Smooth muscle cell (in vitro differentiated cells): ENCODE measurements at regions not wholly inside any gene's neighbourhood (a gene's known extent, or its start where the extent isn't known, plus 50 kb on each side); places are given as distances from the start of the nearest gene placed in this dataset.

Experiments used
- DNase-seq: peaks from one replicate; lab custom pipeline; 2025; ENCODE audit not compliant: unreplicated experiment; lab: John Stamatoyannopoulos, UW
- H2AFZ ChIP-seq: fragments of 200-600 bp; sonication (generic); 2 replicates; pipeline ENCODE4 v1.6.0; 2016; ENCODE audit warnings: antibody characterized with exemption, low read depth, mild to moderate bottlenecking
- H3F3A ChIP-seq: fragments of 200-600 bp; sonication (generic); 2 replicates; pipeline ENCODE4 v1.6.0; 2017; ENCODE audit warnings: antibody characterized with exemption, low read depth
- H3K27ac ChIP-seq: fragments of 200-600 bp; sonication (generic); 2 replicates; pipeline ENCODE4 v1.5.1; 2016; ENCODE audit warnings: low read depth, mild to moderate bottlenecking
- H3K27me3 ChIP-seq: fragments of 200-600 bp; sonication (generic); 2 replicates; pipeline ENCODE4 v1.6.1; 2016; ENCODE audit warnings: low read depth, mild to moderate bottlenecking
- H3K36me3 ChIP-seq: fragments of 200-600 bp; sonication (generic); 2 replicates; pipeline ENCODE4 v1.5.1; 2016; ENCODE audit warnings: low read depth
- H3K4me1 ChIP-seq: fragments of 200-600 bp; sonication (generic); 2 replicates; pipeline ENCODE4 v1.5.1; 2016; ENCODE audit warnings: low read depth
- H3K4me2 ChIP-seq: fragments of 200-600 bp; sonication (generic); 2 replicates; pipeline ENCODE4 v1.6.0; 2016; ENCODE audit warnings: mild to moderate bottlenecking
- H3K4me3 ChIP-seq: fragments of 200-600 bp; sonication (generic); 2 replicates; pipeline ENCODE4 v1.5.1; 2016; ENCODE audit warnings: mild to moderate bottlenecking
- H3K79me2 ChIP-seq: fragments of 200-600 bp; sonication (generic); 2 replicates; pipeline ENCODE4 v1.6.0; 2016; ENCODE audit warnings: low read depth, mild to moderate bottlenecking
- H3K9ac ChIP-seq: fragments of 200-600 bp; sonication (generic); 2 replicates; pipeline ENCODE4 v1.6.0; 2016; ENCODE audit warnings: low read depth
- H3K9me3 ChIP-seq: fragments of 200-600 bp; sonication (generic); replicated peaks from 2 replicates; pipeline ENCODE4 v1.5.1; 2016; ENCODE audit warnings: low read depth
- H4K20me1 ChIP-seq: fragments of 200-600 bp; sonication (generic); 2 replicates; pipeline ENCODE4 v1.6.0; 2016; ENCODE audit warnings: low read depth
- WGBS: methylation state at CpG from one replicate; pipeline ENCODE4 v1.1.7; 2016; ENCODE audit warnings: low lambda C conversion rate; 5-methylcytosine and 5-hydroxymethylcytosine counted together
- TF ChIP-seq, protein P1 (sequence below): fragments of 200-600 bp; sonication (generic); IDR thresholded peaks from 2 replicates; pipeline ENCODE4 v1.5.1; 2017; ENCODE audit warnings: borderline replicate concordance, mild to moderate bottlenecking, antibody characterized with exemption; ENCODE audit not compliant: insufficient read depth, poor library complexity, severe bottlenecking

- no peaks in the 10 kb centered on the region for H3F3A ChIP-seq
- no peak overlapping the region for H3K9ac ChIP-seq
- no peak overlapping the region for H2AFZ ChIP-seq
- no peak overlapping the region for H3K4me2 ChIP-seq
- no peaks in the 10 kb centered on the region for H3K4me1 ChIP-seq
- TF ChIP-seq, protein P1, sequence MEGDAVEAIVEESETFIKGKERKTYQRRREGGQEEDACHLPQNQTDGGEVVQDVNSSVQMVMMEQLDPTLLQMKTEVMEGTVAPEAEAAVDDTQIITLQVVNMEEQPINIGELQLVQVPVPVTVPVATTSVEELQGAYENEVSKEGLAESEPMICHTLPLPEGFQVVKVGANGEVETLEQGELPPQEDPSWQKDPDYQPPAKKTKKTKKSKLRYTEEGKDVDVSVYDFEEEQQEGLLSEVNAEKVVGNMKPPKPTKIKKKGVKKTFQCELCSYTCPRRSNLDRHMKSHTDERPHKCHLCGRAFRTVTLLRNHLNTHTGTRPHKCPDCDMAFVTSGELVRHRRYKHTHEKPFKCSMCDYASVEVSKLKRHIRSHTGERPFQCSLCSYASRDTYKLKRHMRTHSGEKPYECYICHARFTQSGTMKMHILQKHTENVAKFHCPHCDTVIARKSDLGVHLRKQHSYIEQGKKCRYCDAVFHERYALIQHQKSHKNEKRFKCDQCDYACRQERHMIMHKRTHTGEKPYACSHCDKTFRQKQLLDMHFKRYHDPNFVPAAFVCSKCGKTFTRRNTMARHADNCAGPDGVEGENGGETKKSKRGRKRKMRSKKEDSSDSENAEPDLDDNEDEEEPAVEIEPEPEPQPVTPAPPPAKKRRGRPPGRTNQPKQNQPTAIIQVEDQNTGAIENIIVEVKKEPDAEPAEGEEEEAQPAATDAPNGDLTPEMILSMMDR, result no peak
- no peaks in the 10 kb centered on the region for H3K27me3 ChIP-seq
- no peaks in the 10 kb centered on the region for H3K79me2 ChIP-seq
- H3K4me3 ChIP-seq, result no peak overlapping the region
- no peaks in the 10 kb centered on the region for H4K20me1 ChIP-seq
- WGBS, result 84% methylated on average over 2 of the region's 2 CpGs
- no peaks in the 10 kb centered on the region for H3K36me3 ChIP-seq
- no peak for DNase-seq
- no peak overlapping the region for H3K27ac ChIP-seq
- no peaks in the 10 kb centered on the region for H3K9me3 ChIP-seq
Observed at GRCh38 chr2:36027616-36028015, 328.0 kb upstream of the CRIM1 start.

- Histone ChIP-seq H3K27ac (no peak overlapping the region), H3F3A (no peaks in the 10 kb centered on the region), H3K79me2 (no peaks in the 10 kb centered on the region), H4K20me1 (no peaks in the 10 kb centered on the region), H3K9ac (no peak overlapping the region), H3K27me3 (no peaks in the 10 kb centered on the region), H3K4me3 (no peak overlapping the region), H3K4me1 (no peaks in the 10 kb centered on the region), H3K9me3 (no peaks in the 10 kb centered on the region), H3K36me3 (no peaks in the 10 kb centered on the region), H3K4me2 (no peak overlapping the region), H2AFZ (no peak overlapping the region)
- no peak for DNase-seq
- 79% methylated on average over 1 of the region's 1 CpG for WGBS
- TF ChIP-seq, protein P1, result no peak
Observed at GRCh38 chr2:36013064-36013463, 342.5 kb upstream of the CRIM1 start.

DNA sequence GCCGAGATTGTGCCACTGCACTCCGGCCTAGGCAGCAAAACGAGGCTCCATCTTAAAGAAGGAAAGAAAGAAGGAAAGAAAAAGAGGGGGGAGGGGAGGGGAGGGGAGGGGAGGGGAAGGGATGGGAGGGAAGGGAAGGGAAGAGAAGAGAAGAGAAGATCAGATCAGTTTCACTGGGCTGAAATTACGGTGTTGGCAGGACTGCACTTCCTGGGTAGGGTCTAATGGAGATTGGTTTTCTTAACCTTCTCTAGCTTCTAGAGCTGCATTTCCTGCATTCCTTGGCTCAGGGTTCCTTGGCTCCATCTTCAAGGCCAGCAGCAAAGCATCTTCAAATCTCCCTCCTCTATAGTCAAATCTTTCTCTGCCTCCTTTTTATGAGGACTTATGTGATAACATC lies 349.1 kb upstream of the CRIM1 start:
- Histone ChIP-seq H3K9me3 (no peaks in the 10 kb centered on the region), H3K4me1 (no peaks in the 10 kb centered on the region), H3F3A (no peaks in the 10 kb centered on the region), H3K4me3 (no peak overlapping the region), H3K27me3 (no peaks in the 10 kb centered on the region), H3K79me2 (no peaks in the 10 kb centered on the region), H3K4me2 (no peak overlapping the region), H2AFZ (no peak overlapping the region), H3K27ac (no peak overlapping the region), H3K36me3 (no peaks in the 10 kb centered on the region), H4K20me1 (no peaks in the 10 kb centered on the region), H3K9ac (no peak overlapping the region)
- 45% methylated on average over 1 of the region's 4 CpGs for WGBS
- no peak for DNase-seq
- TF ChIP-seq, protein P1, result no peak

- WGBS, result 81% methylated on average over 1 of the region's 1 CpG
- no peak overlapping the region for H2AFZ ChIP-seq
- H3K4me2 ChIP-seq, result no peak overlapping the region
- H3K9ac ChIP-seq, result no peak overlapping the region
- no peak for DNase-seq
- no peak overlapping the region for H3K4me3 ChIP-seq
- no peaks in the 10 kb centered on the region for H3K79me2 ChIP-seq
- no peaks in the 10 kb centered on the region for H3F3A ChIP-seq
- TF ChIP-seq, protein P1, result no peak
- no peaks in the 10 kb centered on the region for H3K36me3 ChIP-seq
- H3K27ac ChIP-seq, result no peak overlapping the region
- no peaks in the 10 kb centered on the region for H3K9me3 ChIP-seq
- H3K27me3 ChIP-seq, result no peaks in the 10 kb centered on the region
- H4K20me1 ChIP-seq, result no peaks in the 10 kb centered on the region
- no peaks in the 10 kb centered on the region for H3K4me1 ChIP-seq
Observed at GRCh38 chr2:36002941-36003340, 352.6 kb upstream of the CRIM1 start.
